NCI-H1694 (cell line): ENCODE measurements at regions not wholly inside any gene's neighbourhood (a gene's known extent, or its start where the extent isn't known, plus 50 kb on each side); places are given as distances from the start of the nearest gene placed in this dataset.
"Not testable (repeated sequence)": the region's sequence is repeated elsewhere in the genome, so short reads cannot be mapped to it uniquely, and the experiment has no call there.

ENCODE experiments used
- DNase-seq: peaks from one replicate; lab custom pipeline; 2025; lab: John Stamatoyannopoulos, UW

DNA sequence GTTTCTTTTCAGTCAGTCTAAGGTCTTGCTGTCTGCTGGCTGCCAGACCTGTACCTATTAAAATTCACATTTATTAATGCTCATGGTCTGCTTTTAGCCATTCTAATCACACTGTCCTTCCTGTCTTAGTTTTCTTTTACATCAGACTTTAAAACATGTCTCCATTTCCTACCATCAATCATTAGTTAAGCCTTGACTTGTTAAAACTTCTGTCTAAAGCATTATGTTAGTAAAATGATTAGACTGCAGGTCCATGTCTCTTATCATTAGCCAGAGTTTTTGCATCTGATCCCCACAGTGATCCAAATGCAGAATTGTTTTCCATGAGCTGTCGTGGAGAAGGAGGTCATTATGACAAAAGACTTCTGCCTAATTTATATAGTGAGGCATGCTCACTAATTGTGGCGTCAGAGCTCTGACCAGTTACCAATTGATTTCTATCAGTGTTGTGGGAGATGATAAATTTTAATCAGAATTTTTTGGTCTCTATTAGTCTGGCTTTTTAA, 226.5 kb downstream of the DKK1 start:
- DNase-seq: no peak

DNA sequence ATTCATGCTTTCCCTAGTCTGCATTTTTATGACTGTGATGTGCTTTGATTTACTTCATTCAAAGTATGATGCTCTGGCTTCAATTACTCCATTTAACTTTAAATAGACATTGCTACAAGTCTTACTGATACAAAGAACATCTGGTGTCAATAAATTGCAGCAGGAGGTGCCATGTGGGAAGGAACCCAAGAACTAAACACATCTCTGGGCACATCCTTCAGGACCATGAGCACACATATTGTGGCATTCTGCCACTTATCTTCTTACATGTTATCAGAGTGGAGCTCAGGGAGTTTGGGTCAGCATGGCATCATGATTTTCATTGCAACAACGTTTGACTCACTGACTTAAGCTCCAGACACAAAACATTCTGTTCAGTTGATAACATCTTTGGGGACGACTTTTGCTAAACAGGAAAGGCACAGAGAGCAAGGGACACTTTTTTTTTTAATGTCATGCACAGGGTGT, 227.0 kb downstream of the DKK1 start:
- DNase-seq: no peak

DNA sequence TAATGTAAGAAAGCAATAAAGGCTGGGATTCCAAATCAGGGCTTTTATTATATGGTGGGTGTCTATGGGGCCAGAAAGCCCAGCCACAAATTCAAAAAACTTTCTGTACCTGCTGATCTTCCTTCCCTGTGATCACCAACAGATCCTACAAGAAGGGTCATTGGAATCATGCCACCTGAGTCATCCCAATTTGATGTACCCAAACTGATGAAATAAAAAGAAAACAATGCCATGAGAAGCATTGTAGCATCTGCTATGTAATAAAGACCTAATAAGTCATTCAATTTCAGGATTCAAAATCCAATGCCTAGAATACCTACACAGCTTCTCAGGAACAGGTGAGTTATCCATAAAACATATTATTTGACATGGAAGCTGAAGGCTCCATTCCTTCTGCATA, 228.8 kb downstream of the DKK1 start:
- no peak for DNase-seq

DNA sequence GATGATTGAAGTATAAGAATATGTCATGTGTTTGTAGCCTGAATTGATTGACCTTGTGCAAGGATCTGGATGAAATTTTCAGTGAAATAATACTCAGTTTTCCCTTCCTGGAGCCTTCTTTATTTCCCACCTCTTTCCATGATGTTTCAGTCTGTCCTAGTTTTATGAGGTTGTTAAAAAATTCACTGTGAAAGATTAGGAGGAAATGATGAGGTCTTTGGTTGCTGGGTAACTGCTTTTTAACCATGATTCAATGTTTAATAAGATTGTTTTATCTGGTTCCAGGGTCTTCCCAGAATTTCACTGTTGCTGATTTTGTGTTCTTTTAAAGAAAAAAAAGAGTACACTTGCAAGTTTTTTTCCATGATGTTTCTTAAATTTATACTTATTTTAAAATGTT, 221.5 kb downstream of the MBL2 start:
- DNase-seq: no peak

DNA sequence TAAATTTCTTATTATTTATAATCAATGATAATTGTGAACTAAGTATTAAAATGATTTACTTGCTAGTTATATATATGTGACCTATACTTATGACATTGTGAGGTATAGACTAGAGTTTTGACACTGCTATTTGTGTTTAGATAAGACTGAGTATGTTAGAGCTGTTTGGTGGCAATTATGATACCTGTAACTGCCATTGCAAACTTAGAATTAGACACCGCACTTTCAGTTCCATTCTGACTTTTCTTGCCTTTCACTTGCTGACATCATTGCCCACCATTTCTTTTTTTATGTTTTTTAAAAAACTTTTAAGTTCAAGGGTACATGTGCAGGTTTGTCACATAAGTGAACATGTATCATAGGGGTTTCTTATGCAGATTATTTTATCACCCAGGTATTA, 214.5 kb downstream of the MBL2 start:
- DNase-seq: no peak

DNA sequence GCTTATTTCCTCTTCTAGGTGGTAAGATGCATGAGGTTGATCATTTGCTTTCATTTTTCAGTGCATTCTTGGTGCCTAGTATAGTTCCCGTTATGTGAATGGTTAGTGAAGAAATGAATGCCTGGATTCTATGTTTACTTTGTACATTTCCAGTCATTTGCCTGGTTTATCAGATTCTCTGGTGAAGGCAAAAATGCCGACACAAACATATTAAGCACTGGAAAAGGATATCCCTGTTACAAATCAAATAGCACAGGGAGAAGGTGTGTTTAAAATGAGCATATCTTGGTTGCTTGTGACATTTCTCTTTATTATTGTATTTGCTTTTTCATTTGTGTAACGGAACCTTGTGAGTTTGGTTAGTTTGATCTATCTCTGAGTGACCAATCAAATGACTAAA, 211.3 kb downstream of the MBL2 start:
- no peak for DNase-seq

DNA sequence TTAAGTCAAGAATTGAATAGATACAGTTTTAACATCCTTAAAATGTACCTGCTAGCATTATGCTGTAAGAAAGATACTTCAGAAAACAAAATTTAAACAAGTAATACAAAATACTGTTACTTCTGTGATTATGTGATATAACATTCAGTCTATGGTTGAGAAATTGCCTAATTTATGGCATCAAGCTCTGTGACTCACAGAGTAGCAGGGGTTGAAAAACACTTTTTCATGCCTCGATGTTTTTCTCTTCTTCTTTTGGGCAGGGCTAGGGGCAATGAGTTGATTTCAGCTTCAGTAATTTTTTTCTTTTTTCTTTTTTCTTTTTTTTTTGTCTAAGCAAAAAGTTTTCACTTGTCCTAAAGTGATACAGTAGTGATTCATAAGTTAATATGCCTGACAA, 209.2 kb downstream of the MBL2 start:
- DNase-seq: no peak

DNA sequence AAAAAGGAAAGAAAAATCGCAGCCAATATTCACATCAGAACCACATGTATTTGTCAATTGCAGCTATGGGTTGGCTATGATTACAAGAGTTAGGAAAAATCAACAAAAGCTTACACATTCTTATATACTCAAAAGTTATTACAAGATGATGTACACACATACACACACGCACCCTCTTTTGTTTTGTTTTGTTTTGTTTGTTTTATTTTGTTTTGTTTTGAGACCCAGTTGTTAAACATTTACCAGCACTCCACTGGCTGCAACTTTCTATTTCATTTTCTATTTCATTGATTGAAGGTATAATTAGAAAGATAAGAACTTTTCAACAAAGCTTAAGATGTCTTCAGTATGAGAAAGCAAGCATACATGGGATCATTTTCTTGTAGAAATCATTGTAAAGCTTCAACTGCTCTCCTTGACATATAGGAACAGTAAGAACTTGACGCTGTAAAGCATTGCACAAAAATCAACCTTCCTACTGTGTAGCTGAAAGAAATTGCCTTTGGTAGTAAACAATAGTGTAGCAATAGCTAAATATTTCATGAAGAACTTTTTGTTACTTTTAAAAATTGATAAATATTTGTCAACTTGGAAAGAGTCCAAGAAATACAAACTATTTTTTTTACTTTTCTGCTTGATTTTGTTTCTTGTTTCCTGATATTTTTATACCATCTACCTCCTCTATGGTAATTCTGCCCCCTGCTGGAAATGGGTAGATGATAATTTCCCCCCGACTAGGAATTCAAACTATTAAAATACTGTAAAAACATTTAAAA, 205.9 kb downstream of the MBL2 start:
- no peak for DNase-seq

DNA sequence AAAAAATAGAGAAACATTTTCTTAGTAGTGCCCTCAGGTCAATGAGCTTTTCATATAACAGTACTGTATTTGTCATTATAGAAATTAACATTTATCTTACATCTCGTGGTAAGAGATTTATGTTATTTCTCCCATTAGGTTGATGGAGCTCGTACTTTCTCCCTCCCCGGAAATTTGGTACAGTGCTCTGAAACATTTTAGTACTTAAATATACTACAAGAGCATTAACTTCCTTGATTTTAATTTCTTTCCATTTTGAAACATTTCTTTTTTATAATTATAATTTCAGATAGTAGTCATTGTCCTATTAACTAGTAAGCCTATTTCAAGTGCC, 205.4 kb downstream of the MBL2 start:
- no peak for DNase-seq

DNA sequence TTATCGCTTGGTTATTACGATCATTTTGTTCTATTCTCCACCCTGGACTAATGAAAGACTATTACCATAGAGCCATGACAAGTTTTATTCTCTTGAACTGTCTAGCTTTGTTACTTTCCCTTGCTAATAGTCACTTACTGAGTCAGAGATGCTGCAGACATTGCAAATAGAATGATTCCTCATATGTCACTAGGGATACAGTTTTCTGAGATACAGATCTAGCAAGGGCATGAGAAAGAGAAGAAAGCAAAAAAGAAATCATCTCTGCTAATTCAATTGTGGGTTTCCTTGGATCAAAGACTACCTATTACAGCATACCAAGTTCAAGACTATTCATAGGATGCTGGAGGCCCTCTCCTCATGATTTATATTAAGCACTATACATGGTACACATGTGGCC, 204.3 kb downstream of the MBL2 start:
- DNase-seq: no peak

DNA sequence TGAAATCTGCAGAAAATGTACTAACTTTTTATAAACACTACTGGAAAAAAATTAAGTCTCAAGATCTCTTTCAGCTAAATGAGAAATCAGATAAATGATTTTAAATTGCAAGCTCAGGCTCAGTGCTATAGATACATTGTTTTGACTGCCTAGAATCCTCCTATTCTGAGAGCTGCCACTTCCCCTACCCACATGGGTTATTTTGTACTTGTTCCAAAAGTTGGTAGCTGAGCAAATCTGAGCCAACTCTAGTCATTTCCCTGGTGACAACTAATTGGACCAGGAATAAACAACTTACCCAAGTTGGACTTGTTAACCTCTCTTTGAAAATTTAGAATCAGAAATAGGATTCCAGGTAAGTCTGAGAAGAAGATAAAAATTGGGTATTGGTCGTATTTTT, 202.1 kb downstream of the MBL2 start:
- DNase-seq: no peak

DNA sequence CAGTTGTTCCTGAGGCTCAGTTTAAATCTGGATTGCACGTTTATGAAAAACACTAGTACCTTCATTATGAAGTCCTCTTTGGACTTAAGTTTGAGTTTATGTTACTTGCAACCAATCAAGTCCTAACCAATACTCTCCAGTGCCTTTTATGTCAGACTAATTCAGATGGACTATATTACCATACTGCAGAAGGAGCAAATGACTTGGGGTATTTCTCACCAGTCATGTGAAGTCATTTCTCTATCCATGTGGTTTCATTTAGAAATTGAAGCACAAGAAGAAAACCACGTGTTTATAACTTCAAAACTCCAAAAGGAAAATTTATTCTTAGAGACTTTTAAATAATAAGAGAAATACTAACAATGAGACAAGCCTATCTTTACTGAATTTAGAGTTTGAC, 201.6 kb downstream of the MBL2 start:
- no peak for DNase-seq

DNA sequence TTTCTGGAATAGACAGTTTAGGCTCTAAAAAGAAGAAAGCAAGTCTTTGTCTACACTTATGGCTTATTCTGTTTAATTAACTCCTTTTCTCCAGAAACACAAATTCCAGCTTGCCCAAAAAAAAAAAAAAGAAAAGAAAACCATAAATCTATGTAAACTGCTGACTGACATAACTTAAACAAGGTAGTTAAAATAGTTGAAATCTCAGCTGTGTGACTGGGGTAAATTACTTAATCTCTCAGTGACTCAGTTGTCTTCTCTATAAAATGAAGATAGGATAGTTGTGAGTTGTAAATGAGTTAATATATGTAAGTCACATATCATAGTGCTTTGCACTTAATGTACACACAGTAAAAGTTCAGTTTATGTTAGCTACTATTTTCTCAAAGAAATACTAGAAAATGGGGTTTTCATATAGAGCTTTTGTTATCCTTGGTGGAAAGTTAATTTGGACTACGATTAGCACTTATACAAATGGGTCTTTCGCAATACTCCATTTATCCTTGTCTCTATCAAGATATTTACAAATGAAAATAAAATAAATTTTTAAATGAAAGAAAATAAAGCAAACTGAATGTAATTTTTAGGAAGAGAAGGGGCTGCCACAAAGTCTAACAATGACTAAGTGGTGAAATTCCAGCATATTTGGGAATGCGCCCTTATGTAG, 200.9 kb downstream of the MBL2 start:
- no peak for DNase-seq

DNA sequence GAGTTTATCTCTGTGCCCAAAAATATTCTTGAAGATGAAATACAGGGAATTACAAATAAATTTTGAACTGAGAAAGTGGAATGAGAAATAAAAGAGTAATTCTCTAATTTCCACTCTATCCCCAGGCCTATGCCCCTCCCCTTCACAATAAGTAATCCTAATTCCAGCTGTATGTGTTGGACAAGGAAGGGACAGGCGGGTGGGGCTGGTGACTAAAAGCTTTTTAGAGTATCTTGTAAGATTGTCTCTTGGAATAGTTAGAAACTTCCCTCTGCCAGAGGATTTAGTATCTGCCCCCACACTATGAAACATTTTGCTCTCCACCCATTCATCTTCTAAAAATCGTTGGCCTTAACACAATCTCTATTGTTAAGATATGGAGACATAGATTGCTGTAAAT, 199.2 kb downstream of the MBL2 start:
- no peak for DNase-seq

DNA sequence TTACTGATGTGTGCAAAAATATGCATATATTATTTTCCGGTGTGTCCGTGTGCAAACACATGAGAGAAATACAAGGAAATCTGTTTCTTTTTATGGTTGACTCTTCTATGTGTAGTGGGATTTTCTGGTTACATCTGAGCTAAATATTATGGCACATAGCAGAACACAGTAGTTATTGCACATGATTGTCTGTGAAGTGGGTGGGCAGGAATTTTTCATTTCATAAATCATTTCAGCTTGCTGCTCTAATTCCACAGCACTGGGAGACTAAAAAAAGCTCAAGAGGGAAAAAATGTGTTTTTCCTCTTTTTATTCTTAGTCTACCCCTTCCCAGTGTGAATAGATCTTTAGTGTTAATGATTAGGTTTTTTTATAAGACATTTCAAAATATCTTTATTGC, 197.9 kb downstream of the MBL2 start:
- no peak for DNase-seq

DNA sequence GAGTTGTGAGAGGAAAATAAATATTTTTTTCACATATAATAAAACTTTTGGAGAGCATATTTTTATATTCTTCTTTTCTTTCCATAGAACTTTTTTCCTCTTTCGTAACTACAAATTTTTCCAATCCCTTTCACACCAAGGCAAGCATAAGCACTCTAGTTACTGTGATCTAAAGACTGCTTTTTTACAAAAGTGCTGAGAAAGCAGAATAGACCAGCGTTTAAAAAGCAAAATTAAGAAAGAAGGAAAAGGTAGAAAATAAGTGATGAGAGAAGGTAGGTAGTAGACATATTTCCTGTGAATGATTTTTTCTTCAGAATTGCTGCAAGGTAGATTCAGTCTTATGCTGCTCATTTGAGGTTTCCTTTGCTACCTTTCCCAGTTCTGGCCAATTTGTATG, 195.5 kb downstream of the MBL2 start:
- DNase-seq: no peak

DNA sequence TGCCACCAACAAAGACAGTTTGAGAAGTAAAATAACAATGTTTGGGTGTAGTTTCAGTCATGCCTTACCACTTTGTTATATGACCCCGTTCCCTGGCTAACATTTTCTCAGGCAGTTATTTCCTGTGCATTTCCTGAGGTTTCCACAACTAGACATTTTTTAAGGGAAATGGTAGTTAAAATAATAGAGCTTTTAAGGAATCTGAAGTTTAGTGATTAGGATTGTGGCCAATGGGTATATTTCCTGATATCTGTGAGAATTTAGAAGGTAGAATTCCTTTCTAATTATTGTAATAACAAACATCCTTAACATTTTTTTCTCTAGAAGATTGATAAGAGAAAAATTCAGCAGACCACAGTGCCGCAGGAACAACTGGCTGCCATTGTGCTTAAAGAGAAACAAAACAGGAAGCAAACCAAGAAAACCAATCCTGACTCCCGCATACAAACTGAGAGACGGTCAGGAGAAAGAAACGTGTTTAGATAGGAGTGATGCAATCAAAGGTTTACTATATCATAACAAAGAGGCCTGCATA, 193.6 kb downstream of the MBL2 start:
- DNase-seq: no peak

DNA sequence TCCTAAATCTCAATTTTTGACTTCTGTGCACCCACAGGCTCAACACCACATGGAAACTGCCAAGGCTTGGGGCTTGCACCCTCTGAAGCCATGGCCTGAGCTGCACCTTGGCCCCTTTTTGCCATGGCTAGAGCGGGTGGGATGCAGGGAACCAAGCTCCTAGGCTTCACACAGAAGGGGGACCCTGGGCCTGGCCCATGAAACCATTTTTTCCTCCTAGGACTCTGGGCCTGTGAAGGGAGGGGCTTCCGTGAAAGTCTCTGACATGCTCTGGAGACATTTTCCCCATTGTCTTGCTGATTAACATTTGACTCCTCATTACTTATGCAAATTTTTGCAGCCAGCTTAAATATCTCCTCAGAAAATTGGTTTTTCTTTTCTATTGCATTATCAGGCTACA, 190.9 kb downstream of the MBL2 start:
- DNase-seq: not testable (repeated sequence)

DNA sequence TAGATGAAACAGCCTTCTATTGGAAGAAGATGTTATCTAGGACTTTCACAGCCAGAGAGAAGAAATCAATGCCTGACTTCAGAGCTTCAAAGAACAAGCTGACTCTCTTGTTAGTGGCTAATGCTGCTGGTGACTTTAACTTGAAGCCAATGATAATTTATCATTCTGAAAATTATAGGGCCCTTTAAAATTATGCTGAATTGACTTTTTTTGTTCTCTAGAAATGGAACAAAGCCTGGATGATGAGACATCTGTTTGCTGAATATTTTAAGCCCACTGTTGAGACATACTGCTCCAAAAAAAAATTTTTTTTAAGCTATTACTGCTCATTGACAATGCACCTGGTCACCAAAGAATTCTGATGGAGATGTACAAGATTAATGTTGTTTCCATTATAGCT, 189.2 kb downstream of the MBL2 start:
- no peak for DNase-seq

DNA sequence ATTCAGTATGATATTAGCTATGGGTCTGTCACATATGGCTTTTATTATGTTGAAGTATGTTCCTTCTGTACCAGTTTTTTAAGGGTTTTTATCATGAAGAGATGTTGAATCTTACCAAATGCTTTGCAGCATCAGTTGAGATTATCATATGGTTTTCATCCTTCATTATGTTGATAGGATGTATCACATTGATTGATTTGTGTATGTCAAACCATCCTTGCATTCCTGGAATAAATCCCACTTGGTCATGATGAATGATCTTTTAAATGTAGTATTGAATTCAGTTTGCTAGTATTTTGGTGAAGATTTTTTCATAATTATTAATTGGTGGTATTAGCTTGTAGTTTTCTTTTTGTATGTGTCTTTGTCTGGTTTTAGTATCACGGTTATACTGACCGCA, 185.9 kb downstream of the MBL2 start:
- no peak for DNase-seq

DNA sequence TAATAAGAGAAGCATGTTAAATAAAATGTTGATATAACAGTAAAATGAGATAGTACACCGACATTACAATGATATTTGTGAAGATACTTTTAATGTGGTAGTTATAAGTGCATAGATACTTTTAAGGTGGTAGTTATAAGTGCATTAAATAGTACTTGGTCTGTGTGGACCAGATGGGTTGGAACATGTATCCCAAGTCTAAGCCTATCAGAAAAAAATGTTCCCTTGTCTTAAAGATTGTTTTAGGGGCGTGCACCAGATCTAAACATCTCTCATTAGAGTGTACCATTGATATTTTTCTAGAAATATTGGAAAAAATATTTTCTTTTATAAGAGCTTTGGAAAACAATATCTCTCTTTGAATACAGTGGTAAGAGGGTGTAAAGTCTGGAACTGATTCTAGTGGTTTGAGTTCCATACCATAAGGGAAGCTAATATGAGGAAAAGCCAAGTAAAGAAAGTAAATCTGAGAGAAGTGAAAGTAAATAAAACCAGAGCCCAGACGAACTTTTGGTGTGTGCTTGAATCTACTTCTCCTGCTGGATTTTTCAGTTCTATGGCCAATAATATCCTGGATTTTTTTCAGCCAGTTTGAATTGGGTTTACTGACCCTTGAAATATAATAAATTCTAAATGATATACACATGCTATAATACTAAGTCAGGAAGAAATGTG, 175.3 kb downstream of the MBL2 start:
- no peak for DNase-seq

DNA sequence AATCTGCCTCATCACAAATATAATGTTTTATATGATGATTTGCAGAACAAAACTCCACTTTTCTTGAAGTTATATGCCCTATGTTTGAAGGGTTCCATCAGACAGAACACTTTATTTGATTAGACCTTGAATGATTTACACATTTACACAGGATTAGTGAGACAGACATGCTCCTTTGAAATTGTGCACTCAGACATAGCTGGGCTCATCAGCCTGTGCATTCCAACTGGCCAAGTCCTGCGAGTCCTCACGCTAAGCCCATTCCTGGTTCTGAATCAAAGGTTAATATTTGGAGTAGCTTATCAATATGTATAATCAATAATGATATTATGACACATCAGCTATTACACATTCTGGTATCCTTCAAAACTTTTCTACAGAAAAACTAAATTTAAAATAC, 173.6 kb downstream of the MBL2 start:
- DNase-seq: no peak
